ENCODE measurements at regions not wholly inside any gene's neighbourhood (a gene's known extent, or its start where the extent isn't known, plus 50 kb on each side); places are given as distances from the start of the nearest gene placed in this dataset.

- TF ChIP-seq, protein P1, sequence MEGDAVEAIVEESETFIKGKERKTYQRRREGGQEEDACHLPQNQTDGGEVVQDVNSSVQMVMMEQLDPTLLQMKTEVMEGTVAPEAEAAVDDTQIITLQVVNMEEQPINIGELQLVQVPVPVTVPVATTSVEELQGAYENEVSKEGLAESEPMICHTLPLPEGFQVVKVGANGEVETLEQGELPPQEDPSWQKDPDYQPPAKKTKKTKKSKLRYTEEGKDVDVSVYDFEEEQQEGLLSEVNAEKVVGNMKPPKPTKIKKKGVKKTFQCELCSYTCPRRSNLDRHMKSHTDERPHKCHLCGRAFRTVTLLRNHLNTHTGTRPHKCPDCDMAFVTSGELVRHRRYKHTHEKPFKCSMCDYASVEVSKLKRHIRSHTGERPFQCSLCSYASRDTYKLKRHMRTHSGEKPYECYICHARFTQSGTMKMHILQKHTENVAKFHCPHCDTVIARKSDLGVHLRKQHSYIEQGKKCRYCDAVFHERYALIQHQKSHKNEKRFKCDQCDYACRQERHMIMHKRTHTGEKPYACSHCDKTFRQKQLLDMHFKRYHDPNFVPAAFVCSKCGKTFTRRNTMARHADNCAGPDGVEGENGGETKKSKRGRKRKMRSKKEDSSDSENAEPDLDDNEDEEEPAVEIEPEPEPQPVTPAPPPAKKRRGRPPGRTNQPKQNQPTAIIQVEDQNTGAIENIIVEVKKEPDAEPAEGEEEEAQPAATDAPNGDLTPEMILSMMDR (conservative IDR thresholded peaks at IDR 0.05; ENCODE audit: low read depth, low read length), result no peak
- H3K4me3 ChIP-seq (ENCODE audit: low read depth, low read length), result no peak overlapping the region
- DNase-seq (ENCODE audit: low read depth), result no peak
Measured at GRCh38 chr3:99084156-99084555, 182.7 kb upstream of the DCBLD2 start.

DNA sequence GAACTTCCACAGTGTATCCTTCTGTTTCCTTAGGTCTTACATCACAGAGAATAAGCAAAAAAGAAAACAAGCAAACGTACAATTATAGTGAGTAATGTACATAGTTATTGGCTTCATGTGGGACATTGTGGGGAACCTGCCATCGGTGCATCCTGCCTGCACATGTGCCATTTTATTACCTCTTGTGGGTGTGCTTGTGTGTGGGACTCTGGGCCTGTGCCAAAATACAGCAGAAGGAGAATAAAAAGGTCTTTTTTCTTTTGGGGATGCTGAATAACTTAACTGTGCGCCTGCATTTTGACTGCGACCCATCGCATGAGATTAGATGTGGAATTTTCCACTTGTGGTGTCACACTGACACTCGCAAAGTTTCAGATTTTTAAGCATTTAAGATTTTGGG lies 169.6 kb upstream of the DCBLD2 start:
- DNase-seq (ENCODE audit: low read depth), result no peak
- TF ChIP-seq, protein P1 (conservative IDR thresholded peaks at IDR 0.05; ENCODE audit: low read depth, low read length), result no peak
- no peak overlapping the region for H3K4me3 ChIP-seq (ENCODE audit: low read depth, low read length)

- TF ChIP-seq, protein P1 (conservative IDR thresholded peaks at IDR 0.05; ENCODE audit: low read depth, low read length), result no peak
- DNase-seq (ENCODE audit: low read depth), result no peak
Measured at GRCh38 chr3:99069973-99070372, 168.5 kb upstream of the DCBLD2 start.

GRCh38 chr3:99066863-99067262 lies 165.4 kb upstream of the DCBLD2 start:
- TF ChIP-seq, protein P1 (conservative IDR thresholded peaks at IDR 0.05; ENCODE audit: low read depth, low read length), result no peak
- H3K4me3 ChIP-seq (ENCODE audit: low read depth, low read length), result no peak overlapping the region
- no peak for DNase-seq (ENCODE audit: low read depth)

More at GRCh38 chr3:99069973-99070372, 168.5 kb upstream of the DCBLD2 start:
- H3K4me3 ChIP-seq (ENCODE audit: low read depth, low read length), result no peak overlapping the region

DNA sequence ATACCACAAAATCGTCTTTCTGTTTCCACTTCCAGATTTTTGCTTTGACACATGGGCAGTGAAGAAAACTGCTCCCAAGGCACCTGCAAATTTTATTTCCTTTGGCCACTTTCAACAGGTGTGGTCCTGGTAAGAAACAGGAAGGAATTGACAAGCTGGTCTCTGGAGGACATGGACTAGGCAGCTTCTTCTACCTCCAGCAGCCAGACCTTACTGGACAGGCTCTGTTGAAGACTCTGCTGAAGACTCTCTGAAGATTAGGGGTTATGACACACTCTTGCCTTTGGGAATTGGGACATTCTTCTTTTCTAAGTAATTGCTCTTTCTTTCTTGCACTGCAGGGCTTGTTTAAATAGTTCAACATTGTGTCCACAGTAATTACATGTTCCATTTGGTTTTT lies 147.7 kb upstream of the DCBLD2 start:
- H3K4me3 ChIP-seq (ENCODE audit: low read depth, low read length), result no peak overlapping the region
- TF ChIP-seq, protein P1 (conservative IDR thresholded peaks at IDR 0.05; ENCODE audit: low read depth, low read length), result no peak
- no peak for DNase-seq (ENCODE audit: low read depth)

DNA sequence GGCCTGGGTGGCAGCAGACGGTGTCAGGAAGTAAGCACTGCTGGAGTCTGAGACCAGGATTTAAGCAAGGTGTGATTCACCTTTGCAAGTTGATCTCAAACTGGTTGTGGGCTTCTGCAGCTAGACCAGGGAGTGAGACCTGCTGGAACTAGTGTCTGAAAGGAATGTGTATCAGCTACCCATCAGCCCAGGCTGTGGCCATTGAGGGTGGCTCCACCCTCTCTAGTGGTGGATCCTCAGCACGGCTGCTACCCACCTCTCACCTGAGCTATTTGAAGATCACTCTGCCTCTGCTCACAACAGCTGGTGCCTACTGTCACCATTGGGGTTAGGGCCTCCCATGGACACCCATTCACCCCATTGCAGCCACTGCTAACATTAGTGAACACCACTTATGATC lies 140.3 kb upstream of the DCBLD2 start:
- H3K4me3 ChIP-seq (ENCODE audit: low read depth, low read length), result no peak overlapping the region
- TF ChIP-seq, protein P1 (conservative IDR thresholded peaks at IDR 0.05; ENCODE audit: low read depth, low read length), result no peak
- no peak for DNase-seq (ENCODE audit: low read depth)

DNA sequence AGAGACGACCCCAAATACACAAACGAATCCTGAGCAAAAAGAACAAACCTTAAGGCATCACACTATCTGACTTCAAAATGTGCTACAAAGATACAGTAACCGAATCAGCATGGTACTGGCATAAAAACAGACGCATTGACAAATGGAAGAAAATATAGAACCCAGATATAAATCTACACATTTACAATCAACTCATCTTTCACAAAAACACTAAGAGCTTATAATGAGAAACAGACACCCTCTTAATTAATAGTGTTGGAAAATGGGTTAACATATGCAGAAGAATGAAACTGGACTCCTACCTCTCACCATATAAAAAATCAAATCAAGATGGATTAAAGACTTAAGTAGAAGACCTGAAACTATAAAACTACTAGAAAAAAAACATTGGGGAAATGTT lies 130.3 kb upstream of the DCBLD2 start:
- TF ChIP-seq, protein P1 (conservative IDR thresholded peaks at IDR 0.05; ENCODE audit: low read depth, low read length), result no peak
- no peak overlapping the region for H3K4me3 ChIP-seq (ENCODE audit: low read depth, low read length)
- no peak for DNase-seq (ENCODE audit: low read depth)

All from choroid plexus epithelial cell (primary cell).